HEK293T (cell line): ENCODE measurements at regions not wholly inside any gene's neighbourhood (a gene's known extent, or its start where the extent isn't known, plus 50 kb on each side); places are given as distances from the start of the nearest gene placed in this dataset.

ENCODE experiments used
- ARNT ChIP-seq: fragments of 450-650 bp; IDR thresholded peaks from 2 replicates; pipeline ENCODE4 v1.6.1; 2017; ENCODE audit warnings: mild to moderate bottlenecking
- ELF4 ChIP-seq: fragments of 450-650 bp; IDR thresholded peaks from 2 replicates; pipeline ENCODE4 v1.6.1; 2017; ENCODE audit warnings: antibody characterized with exemption
- FOXM1 ChIP-seq: fragments of 450-650 bp; IDR thresholded peaks from 2 replicates; pipeline ENCODE4 v1.6.1; 2017; ENCODE audit warnings: mild to moderate bottlenecking, borderline replicate concordance
- SP1 ChIP-seq: fragments of 450-650 bp; IDR thresholded peaks from 2 replicates; pipeline ENCODE4 v1.6.1; 2017
- SUZ12 ChIP-seq: fragments of 450-650 bp; IDR thresholded peaks from 2 replicates; pipeline ENCODE4 v1.6.1; 2016; ENCODE audit warnings: mild to moderate bottlenecking
- TARDBP ChIP-seq: fragments of 450-650 bp; IDR thresholded peaks from 2 replicates; pipeline ENCODE4 v1.6.1; 2016

GRCh38 chr6:105553171-105553570 is 150.3 kb upstream of the PREP start:
- no peak for TF ChIP-seq SP1
- no peak for TF ChIP-seq ELF4
- TF ChIP-seq SUZ12, result no peak
- no peak for TF ChIP-seq TARDBP
- no peak for TF ChIP-seq ARNT
- TF ChIP-seq FOXM1, result no peak
